ENCODE measurements at regions not wholly inside any gene's neighbourhood (a gene's known extent, or its start where the extent isn't known, plus 50 kb on each side); places are given as distances from the start of the nearest gene placed in this dataset.

- no peak for DNase-seq (ENCODE audit: low spot score)
Measured at GRCh38 chr13:21966014-21966413, 295.1 kb downstream of the FGF9 start.

GRCh38 chr13:21967871-21968270, 297.0 kb downstream of the FGF9 start:
- DNase-seq (ENCODE audit: low spot score): no peak

- no peak for DNase-seq (ENCODE audit: low spot score)
Measured at GRCh38 chr13:21970172-21970571, 299.3 kb downstream of the FGF9 start.

- DNase-seq (ENCODE audit: low spot score): no peak
Measured at GRCh38 chr13:21970918-21971317, 300.0 kb downstream of the FGF9 start.

- DNase-seq (ENCODE audit: low spot score): peak; percentile 62
Measured at GRCh38 chr13:21971662-21972621, 301.1 kb downstream of the FGF9 start.

GRCh38 chr13:21973437-21974125, 302.7 kb downstream of the FGF9 start:
- DNase-seq (ENCODE audit: low spot score): no peak

GRCh38 chr13:21974741-21975140, 303.9 kb downstream of the FGF9 start:
- no peak for DNase-seq (ENCODE audit: low spot score)

GRCh38 chr13:21976159-21976558, 305.3 kb downstream of the FGF9 start:
- no peak for DNase-seq (ENCODE audit: low spot score)

- DNase-seq (ENCODE audit: low spot score): peak; percentile 30
Measured at GRCh38 chr13:21979161-21979806, 308.4 kb downstream of the FGF9 start.

GRCh38 chr13:21980049-21980448, 309.2 kb downstream of the FGF9 start:
- DNase-seq (ENCODE audit: low spot score): no peak

GRCh38 chr13:21984156-21984555, 313.3 kb downstream of the FGF9 start:
- DNase-seq (ENCODE audit: low spot score): no peak

- DNase-seq (ENCODE audit: low spot score): peak; percentile 48
Measured at GRCh38 chr13:21986602-21987001, 315.7 kb downstream of the FGF9 start.

- no peak for DNase-seq (ENCODE audit: low spot score)
Measured at GRCh38 chr13:21987793-21988192, 316.9 kb downstream of the FGF9 start.

GRCh38 chr13:21988624-21989023, 317.8 kb downstream of the FGF9 start:
- DNase-seq (ENCODE audit: low spot score): no peak

- no peak for DNase-seq (ENCODE audit: low spot score)
Measured at GRCh38 chr13:21996049-21996448, 325.2 kb downstream of the FGF9 start.

GRCh38 chr13:21997726-21998125, 326.9 kb downstream of the FGF9 start:
- DNase-seq (ENCODE audit: low spot score): no peak

- no peak for DNase-seq (ENCODE audit: low spot score)
Measured at GRCh38 chr13:21998279-21998990, 327.6 kb downstream of the FGF9 start.

- DNase-seq (ENCODE audit: low spot score): no peak
Measured at GRCh38 chr13:21999666-22000065, 328.8 kb downstream of the FGF9 start.

GRCh38 chr13:22000191-22000590, 329.3 kb downstream of the FGF9 start:
- DNase-seq (ENCODE audit: low spot score): no peak

GRCh38 chr13:22001336-22001735, 330.5 kb downstream of the FGF9 start:
- DNase-seq (ENCODE audit: low spot score): no peak

- no peak for DNase-seq (ENCODE audit: low spot score)
Measured at GRCh38 chr13:22002893-22003292, 332.0 kb downstream of the FGF9 start.

- DNase-seq (ENCODE audit: low spot score): no peak
Measured at GRCh38 chr13:22009500-22009899, 338.6 kb downstream of the FGF9 start.
